ENCODE measurements at regions not wholly inside any gene's neighbourhood (a gene's known extent, or its start where the extent isn't known, plus 50 kb on each side); places are given as distances from the start of the nearest gene placed in this dataset.

DNA sequence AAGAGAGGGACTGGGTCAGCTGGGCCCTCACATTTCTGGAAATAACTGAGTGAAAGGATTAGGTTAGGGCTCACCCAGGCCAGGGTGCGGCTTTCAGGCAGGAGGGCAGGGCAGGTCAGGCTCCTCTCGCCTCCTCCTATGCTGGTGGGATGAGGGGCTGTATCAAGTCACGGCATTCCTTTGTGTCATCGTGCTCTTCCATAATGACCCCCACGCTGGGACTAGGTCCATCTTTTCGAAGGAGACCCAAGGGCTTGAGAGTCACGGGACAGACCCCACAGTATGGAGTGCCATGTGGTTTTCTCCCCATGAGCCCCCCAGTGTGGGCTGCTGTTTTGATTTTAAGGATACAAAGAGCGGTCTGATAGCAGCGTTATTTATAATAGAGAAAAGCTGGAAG lies 137.8 kb upstream of the COPS8 start:
- no peak for DNase-seq (ENCODE audit: low read depth in 2 of 2)

DNA sequence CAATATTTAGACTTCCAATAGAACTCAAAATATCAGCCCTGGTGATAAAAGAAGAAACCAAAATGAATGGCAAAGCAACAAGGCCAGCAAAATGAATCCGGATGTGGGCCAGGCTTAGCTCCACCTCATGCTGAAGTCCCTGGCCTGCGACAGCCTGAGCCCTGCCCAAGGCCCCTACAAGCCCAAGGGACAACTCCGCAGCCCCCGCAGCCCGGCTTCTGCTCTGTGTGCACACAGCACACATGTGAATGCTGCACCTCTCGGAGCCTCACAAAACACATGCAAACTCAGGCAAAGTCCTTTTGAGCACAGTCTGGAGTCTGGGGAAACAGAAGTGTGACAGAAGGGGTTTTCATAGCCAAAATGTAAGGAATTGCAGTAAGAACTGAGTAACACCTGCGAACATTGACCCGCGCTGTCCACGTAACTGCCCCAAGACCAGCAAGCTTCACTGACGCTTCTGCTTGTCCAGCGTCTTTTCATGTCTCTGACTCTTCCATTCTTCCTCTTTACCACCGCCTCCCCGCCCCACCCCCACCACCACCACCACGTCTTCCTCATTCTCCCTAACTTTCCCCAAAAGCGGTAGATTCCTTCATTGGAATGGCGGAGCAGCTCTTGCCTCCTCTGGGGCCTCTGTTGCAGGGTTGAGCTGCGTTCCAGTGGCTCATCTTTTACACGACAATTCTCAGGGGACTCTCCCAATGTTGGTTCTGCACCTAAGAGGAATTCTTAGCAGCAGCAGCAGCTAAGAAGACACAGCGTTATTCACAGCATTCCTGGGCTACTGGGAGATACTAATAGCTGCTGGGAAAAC lies 136.4 kb upstream of the COPS8 start:
- DNase-seq (ENCODE audit: low read depth in 2 of 2): no peak

DNA sequence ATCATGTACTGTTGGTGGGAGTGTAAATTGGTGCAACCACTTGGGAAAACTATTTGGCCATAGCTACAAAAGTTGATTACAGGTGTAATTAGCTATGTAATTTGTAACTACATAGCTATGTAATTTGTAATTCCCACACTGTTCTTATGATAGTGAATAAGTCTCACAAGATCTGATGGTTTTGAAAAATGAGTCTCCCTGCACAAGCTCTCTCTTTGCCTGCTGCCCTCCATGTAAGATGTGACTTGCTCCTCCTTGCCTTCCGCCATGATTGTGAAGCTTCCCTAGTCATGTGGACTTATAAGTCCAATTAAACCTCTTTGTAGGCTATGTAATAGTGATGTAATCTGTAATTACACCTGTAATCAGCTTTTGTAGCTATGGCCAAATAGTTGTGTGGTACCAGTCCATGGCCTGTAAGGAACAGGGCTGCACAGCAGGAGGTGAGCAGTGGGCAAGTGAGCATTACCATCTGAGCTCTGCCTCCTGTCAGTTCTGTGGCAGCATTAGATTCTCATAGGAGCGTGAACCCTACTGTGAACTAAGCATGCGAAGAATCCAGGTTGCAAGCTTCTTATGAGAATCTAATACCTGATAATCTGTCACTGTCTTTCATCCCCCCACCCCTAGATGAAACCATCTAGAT lies 133.7 kb upstream of the COPS8 start:
- no peak for DNase-seq (ENCODE audit: low read depth in 2 of 2)

DNA sequence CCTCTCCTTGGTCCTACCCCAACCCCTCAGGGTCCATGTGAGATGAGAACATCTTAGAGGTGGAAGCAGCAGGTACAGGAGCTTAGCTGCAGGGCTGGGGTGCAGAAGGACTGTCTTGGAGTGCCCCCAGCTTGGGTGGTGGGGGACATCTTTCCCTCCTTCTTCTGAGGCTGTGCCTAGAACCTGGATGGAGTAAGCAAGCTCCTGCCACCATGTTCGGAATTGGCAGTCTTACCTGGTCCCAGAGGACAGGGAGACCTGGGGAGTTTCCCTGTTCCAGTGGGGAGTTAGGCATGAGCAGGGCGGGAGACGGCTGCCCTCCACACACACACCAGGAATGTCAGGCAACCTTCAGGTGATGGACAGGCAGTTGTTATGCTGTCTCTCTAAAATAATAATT lies 131.0 kb upstream of the COPS8 start:
- no peak for DNase-seq (ENCODE audit: low read depth in 2 of 2)

DNA sequence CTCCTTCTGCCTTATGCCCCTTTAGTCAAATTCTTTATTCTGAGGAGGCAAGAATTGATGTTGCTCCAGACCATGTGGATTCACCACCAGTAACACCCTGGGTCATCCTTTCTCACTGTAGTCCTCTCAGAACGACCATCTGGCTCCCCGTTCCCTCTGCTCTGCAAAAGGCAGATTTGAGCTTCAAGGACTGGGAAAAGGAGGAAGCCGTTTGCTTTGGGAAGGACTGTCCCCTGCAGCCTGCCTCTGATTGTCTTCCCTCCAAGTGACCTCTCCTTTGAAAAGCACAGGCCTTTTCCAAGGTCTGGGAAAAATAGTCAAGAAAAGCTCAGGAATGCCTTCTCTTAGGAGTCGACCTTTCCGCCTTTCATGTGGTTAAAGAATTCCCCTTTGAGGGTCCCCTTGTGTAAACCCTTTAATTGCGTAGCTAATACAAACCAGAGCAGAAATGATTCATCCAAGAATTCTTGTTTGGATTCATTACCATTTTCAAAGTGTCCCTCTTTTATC lies 130.1 kb upstream of the COPS8 start:
- DNase-seq (ENCODE audit: low read depth in 2 of 2): no peak

DNA sequence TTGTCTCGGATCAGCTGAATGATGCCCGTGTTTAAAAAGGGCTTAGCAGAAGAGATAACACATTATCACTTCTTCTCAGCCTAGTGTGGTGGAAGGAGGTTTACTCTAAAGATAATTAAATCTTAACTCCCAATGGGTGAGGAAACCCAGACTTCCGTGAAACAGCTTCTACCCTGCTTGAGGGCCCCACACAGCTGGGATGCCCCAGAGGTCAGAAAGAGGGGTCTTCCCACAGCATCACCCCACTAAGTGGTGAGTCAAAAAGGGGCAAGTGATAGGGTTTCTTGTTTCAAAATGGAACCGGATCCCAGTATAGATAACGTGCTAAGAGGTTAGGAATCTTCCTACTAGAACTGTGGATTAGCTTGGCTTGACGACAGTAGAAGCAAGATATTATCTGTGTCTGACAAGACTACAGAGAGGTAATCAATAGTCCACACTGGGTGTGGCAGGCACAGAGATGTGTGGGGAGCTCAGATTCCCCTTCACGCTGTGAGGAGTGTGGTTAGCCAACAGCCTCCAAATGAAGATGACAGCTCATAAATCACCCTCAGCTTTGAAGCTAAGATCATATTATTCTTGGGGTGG lies 129.6 kb upstream of the COPS8 start:
- no peak for DNase-seq (ENCODE audit: low read depth in 2 of 2)

DNA sequence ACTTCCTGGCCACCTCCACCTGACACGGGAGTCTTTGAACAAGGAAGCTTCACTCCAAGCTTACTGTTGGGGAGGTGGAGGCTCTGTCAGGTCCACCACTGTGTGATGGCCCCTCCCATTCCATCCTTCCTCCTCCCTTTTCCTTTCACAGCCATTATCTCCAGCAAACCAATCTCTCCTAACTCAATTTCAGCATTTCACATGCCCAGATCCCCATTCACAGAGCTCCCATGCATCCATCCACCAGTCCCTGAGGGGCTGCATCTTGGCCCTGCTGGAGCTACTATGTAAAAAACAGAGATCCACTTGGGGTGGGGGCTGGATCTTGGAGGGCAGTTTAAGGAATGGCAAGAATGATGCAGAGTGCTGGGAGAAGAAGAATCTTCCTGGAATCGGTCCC lies 129.0 kb upstream of the COPS8 start:
- no peak for DNase-seq (ENCODE audit: low read depth in 2 of 2)

DNA sequence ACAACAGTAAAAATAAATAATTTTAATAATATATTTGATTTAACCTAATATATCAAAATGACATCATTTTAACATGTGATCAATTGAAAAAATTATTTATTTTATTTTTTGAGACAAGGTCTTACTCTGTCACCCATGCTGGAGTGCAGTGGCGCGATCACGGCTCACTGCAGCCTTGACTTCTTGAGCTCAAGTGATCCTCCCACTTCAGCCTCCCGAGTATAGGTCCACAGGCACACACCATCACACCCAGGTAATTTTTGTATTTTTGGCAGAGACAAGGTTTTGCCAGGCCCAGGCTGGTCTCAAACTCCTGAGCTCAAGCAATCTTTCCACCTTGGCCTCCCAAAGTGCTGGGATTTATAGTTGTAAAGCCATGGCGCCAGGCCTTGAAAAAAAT lies 126.7 kb upstream of the COPS8 start:
- DNase-seq (ENCODE audit: low read depth in 2 of 2): no peak

DNA sequence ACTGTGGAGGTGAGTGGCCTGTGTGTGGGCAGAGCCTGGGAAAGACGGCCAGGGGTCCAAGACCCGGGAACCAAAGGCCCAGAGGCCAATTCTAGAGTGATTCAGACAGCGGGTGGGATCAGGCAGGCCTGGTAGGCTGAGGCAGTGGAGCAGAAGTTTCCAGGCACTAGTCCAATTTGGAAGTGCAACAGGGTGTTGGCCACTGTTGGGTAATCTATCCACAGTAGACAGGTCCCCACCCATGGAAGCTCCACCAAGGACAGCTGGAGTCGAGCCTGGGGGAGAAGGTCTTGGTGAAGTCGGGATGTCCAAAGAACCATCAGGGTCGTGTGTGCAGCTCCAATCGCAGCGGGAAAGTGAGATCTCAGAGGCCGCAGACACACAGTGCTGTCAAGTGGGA lies 125.8 kb upstream of the COPS8 start:
- no peak for DNase-seq (ENCODE audit: low read depth in 2 of 2)

DNA sequence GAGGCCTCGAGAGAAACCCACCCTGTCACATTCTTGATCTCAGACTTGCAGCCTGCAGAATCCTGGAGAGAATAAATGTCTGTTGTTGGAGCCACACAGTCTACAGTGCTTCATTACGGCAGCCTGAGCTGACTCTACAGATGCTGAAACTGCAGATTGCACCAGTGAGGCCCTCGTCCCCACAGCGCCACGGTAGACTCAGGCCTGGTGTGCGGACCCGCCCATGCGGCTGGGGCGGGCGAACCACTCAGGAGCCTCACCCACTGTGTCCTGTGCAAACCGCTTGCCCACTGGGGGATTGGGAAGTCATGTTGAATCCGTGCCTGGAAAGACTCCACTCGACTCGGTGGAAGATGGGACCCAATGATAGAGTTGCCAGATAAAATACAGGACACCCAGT lies 125.2 kb upstream of the COPS8 start:
- no peak for DNase-seq (ENCODE audit: low read depth in 2 of 2)

DNA sequence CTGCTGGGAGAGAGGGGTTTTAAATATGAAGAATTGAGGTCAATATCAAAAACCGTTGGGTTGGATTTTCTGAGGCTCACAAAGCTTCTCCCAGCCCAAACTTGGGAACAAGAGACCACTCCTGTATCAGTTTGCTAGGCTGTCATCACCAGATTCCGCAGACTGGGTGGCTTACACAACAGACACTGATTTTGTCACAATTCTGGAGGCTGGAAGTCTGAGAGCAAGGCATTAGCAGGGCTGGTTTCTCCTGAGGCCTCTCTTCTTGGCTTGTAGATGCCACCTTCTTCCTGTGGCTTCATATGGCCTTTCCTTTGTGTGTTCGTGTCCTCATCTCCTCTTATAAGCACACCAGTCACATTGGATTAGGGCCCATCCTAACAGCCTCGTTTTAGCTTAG lies 122.9 kb upstream of the COPS8 start:
- no peak for DNase-seq (ENCODE audit: low read depth in 2 of 2)

DNA sequence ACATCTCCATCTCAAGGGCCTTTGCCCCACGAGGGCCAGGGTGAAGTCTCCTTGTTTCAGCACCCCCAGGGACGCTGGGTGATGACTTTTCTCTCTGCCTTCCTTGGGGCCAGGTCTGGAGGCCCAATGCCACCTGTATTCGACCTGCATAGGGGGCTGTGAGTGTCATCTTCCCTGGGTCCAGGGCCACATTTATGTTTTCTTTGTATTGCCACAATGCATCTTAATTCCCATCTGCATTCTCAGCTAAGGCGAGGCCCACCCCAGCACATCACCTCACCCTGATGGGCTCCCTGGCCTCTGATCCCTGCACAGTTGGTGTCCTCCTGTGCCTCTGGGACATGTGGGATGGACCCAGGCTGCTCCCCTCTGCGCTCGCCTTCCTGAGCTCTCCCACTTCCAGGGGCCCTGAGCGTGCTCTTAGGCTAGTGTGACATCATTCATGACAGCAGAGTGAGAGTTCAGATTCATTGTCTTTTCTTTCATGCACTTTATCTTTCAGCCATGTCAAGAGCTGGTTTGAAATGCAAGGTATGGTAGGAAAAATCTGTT lies 122.0 kb upstream of the COPS8 start:
- no peak for DNase-seq (ENCODE audit: low read depth in 2 of 2)

DNA sequence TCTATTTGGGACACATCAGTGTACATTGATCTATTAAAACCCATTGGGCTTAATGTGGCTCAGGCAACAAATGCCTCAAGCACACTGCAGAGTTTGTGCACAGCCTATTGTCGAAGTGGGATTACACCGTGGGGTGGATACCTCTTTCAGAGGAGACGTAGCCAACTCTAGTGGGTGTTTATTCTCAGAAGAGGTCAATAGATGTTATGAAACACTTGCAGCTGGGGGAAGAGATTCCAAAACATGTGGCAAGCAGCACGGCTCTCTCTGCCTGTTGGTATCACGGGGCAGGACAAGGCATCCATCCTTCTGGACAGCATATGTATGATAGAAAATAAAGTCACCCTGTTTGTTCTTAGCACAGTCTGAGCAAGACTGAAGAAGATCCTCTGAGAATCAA lies 121.4 kb upstream of the COPS8 start:
- DNase-seq (ENCODE audit: low read depth in 2 of 2): no peak

DNA sequence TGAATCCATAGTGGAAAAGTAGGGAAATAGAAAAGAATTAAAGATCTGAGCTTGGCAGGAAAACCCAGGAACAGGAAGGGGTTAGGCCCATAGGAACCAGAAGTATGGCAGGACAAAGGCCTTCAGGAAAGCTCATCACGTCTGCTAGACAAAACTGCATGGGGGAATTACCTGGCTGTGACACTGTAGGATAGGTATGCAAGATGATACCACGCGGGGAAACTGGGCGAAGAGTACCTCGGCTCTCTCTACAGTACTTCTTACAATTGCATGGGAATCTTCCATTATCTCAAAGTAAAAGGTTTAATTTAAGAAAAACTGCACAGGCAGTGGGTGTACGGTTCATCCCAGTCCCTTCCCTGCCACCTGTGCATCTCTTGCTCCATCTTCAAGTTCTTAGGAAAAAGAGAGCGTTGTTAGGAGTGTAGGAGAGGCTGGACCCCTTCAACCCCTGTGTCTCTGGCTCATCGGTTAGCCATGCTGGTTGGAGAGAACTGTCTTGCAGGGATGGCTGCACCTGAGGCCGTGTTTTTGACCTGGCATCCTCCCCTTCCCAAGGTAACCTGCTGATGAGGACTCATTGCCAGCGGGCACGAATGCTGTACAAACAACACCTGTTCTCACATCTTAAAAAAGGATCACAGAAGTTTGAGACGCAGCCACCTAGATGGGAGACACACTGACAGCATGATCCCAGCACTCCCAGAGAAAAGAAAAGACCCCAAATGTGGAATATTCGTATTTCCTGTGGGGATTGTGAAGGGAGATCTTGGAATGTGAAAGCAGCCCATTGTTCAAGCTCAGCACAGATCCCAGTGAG lies 120.5 kb upstream of the COPS8 start:
- DNase-seq (ENCODE audit: low read depth in 2 of 2): no peak

DNA sequence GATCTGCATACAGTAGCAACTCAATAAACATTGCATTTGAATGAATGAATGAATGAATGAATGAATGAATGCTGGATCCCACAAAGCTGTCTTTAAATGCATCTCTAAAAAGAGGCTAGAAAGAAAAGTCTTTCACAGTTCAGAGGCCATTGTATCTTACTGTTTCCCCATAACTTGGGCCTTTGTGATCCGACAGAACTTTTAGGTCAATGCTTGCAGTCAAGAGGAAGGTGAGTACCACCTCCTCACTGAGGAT lies 119.9 kb upstream of the COPS8 start:
- DNase-seq (ENCODE audit: low read depth in 2 of 2): no peak

DNA sequence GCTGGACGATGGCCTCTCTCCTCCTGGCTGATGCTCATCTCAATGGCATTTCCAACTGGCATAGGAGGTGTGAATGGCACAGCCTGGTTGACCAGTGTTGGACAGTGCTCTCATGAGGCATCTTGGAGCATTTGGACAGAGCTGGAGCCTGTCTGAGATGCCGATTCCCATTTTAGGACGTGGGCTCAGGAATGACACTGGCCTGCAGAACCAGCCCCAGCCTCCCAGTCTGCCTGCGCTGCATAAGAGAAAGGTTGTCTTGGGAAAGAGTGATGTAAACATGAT lies 118.2 kb upstream of the COPS8 start:
- no peak for DNase-seq (ENCODE audit: low read depth in 2 of 2)

DNA sequence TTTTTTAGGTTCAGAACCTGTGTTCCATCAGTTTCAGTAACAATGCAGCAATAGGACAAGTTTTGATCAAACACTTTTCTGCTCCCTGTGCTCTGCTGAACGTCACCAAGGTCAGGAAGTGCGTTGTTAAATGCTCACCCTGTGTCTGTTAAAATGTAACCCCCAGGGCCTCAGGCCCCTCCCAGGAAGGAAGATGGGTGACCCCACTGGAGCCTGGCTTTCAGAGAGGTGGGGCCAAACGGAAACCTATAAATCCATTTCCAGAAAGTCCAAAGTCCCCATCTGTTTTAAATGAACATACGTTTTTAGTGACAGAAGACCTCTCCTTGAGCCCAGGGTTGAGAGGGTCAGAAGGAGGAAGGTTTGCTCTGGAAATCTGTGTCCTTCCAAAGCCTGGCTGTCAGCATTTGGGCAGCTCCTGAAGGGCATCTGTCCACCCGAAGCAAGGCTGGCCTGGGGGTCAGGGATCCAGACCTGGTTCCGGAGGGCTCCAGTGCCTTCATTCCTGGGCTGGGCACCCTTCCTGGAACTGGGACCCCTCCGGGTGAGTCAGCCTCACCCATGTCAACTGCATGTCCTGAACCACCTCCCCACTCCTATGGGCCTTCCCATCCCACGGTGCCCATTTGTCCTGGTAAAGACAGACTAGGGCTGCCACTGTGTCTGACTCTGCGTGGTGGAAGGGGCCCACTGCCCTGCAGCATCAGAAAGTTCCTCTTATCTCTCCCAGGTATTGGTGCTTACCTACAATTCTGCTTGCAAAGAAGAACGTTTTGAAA lies 117.4 kb upstream of the COPS8 start:
- DNase-seq (ENCODE audit: low read depth in 2 of 2): no peak

DNA sequence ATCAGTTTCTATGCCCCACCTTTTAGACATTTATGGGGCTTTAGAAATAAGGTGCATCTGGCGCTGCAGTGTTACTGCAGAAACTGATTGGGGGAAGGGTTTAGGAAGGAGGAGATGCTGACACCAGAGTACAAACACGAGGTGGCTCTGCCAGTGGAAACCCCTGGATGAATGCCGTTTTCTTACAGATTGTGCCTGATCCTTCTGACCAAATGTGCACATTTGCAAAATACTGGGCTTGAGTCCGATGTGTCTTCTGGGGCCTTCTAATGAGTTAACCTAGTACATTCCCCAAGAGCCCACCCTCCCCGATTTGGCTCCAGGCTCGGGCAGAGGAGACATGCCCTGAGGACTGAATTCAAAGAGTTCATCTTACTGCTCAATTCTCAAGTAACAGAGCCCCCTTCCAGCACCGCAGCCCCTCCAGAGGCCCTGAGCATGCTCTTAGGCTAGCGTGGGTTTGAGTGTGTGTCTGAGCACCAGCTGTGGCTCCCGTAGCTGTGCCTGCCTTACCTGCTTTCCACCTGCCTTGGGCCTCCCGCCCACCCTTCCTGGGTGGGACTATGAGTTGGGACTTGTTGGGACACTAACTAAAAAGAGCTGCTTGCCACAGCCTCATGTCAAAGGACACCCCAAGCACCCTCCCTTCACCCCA lies 116.7 kb upstream of the COPS8 start:
- no peak for DNase-seq (ENCODE audit: low read depth in 2 of 2)

DNA sequence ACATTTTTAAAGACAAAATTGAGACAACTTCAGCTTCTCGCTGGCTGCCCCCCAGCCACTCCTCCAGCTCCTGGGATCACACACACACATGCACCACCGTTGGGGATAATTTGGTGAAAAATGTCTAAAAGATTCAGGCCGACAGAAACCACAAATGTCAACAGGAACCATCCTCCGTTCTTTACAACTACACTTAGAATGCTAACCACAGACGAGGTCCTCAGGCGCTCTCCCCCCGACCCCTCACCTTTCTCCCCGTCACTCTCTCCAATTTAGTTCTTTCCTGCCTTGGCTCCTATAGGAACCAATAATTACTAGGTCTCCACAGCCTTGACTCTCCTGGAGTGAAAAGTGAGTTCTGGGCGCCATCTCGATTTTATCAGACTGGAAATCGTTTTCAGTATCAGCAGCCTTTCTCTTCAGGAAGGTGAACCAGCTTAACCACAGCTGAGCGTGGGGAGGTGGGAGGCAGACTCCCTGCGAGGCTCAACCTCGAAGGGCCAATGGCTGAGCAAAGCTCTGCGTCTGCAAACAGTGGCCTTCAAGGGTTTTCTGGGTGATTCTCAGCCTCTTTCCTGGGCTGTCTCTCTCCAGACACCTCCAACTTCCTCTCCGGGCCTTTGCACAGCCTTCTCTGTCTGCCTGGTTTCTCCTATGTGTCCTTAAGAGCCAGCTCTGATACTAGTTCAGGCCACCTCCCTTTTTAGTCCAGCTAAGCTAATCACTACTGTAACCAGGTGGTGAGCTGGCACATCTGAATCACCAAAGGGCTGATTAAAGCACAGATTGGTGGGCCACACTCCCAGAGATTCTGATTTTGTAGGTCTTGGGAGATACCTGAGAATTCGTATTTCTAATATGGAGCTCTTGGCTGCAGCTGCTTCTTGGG lies 115.7 kb upstream of the COPS8 start:
- DNase-seq (ENCODE audit: low read depth in 2 of 2): peak in 1 of 2 donors; percentile 28

DNA sequence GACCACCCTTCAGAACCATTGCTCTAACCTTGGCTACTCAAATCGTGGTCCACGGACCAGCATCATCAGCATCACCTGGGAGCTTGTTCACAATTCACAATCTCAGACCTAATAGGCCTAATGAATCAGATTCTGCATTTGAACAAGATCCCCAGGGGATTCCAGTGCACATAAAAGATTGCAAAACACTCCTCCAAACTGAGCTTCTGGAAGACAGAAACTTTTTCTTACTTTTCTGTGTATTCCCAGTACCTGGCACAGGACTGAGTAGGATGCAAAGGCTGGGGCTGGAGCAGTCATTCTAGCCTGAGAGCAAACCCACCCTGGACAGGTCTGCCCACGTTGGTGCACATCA lies 115.1 kb upstream of the COPS8 start:
- DNase-seq (ENCODE audit: low read depth in 2 of 2): no peak
